ENCODE measurements at regions not wholly inside any gene's neighbourhood (a gene's known extent, or its start where the extent isn't known, plus 50 kb on each side); places are given as distances from the start of the nearest gene placed in this dataset.

GRCh38 chr2:45312275-45312674 lies 298.8 kb downstream of the SRBD1 start:
- WGBS: 80% methylated on average over 7 of the region's 7 CpGs
- H3K4me1 ChIP-seq: no peaks in the 10 kb centered on the region
- no peak for TF ChIP-seq POLR2A (IDR thresholded peaks at IDR 0.05)
- TF ChIP-seq POLR2AphosphoS5 (IDR thresholded peaks at IDR 0.05): no peak
- TF ChIP-seq EP300 (IDR thresholded peaks at IDR 0.05): no peak
- TF ChIP-seq, protein P1, sequence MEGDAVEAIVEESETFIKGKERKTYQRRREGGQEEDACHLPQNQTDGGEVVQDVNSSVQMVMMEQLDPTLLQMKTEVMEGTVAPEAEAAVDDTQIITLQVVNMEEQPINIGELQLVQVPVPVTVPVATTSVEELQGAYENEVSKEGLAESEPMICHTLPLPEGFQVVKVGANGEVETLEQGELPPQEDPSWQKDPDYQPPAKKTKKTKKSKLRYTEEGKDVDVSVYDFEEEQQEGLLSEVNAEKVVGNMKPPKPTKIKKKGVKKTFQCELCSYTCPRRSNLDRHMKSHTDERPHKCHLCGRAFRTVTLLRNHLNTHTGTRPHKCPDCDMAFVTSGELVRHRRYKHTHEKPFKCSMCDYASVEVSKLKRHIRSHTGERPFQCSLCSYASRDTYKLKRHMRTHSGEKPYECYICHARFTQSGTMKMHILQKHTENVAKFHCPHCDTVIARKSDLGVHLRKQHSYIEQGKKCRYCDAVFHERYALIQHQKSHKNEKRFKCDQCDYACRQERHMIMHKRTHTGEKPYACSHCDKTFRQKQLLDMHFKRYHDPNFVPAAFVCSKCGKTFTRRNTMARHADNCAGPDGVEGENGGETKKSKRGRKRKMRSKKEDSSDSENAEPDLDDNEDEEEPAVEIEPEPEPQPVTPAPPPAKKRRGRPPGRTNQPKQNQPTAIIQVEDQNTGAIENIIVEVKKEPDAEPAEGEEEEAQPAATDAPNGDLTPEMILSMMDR (IDR thresholded peaks at IDR 0.05): no peak
- DNase-seq (ENCODE audit: low spot score in 2 of 2): no peak
- H3K36me3 ChIP-seq: no peaks in the 10 kb centered on the region
- H3K27ac ChIP-seq: no peak overlapping the region
- no peak overlapping the region for H3K4me3 ChIP-seq
- peaks cover 5% of the 10 kb centered on the region for H3K27me3 ChIP-seq
- no peaks in the 10 kb centered on the region for H3K9me3 ChIP-seq

DNA sequence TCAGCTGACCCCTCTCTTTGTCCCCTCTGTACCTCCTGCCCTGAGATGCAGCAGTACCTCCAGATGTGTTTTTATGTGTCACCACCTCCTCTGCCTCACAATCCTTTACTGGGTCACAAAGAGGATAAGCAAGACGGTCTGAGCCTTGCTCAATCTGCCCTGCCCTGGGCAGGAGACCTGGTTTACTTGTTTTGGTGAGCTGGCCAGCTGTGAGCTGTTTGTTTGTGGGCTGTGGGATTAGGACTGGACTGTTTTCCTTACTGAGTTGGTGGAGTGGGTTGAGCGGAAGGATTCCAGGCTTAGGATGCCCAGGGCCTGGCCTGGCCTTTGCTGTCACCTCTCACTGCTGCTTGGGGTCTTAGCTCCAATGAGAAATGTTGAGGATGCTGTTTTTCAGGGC lies 299.5 kb downstream of the SRBD1 start:
- Histone ChIP-seq H3K36me3 (no peaks in the 10 kb centered on the region), H3K27me3 (peaks cover 5% of the 10 kb centered on the region), H3K4me3 (no peak overlapping the region), H3K4me1 (no peaks in the 10 kb centered on the region), H3K27ac (no peak overlapping the region), H3K9me3 (no peaks in the 10 kb centered on the region)
- 46% methylated on average over 2 of the region's 2 CpGs for WGBS
- no peak for DNase-seq (ENCODE audit: low spot score in 2 of 2)
- no peak for TF ChIP-seq EP300 (IDR thresholded peaks at IDR 0.05)
- TF ChIP-seq POLR2AphosphoS5 (IDR thresholded peaks at IDR 0.05): no peak
- TF ChIP-seq, protein P1 (IDR thresholded peaks at IDR 0.05): no peak
- TF ChIP-seq POLR2A (IDR thresholded peaks at IDR 0.05): no peak

- no peak overlapping the region for H3K4me3 ChIP-seq
- H3K27ac ChIP-seq: no peak overlapping the region
- H3K27me3 ChIP-seq: peaks cover 14% of the 10 kb centered on the region
- no peaks in the 10 kb centered on the region for H3K4me1 ChIP-seq
- 89% methylated on average over 11 of the region's 11 CpGs for WGBS
- DNase-seq (ENCODE audit: low spot score in 2 of 2): no peak
- H3K36me3 ChIP-seq: no peaks in the 10 kb centered on the region
- TF ChIP-seq EP300 (IDR thresholded peaks at IDR 0.05) (no peak), POLR2A (IDR thresholded peaks at IDR 0.05) (no peak), POLR2AphosphoS5 (IDR thresholded peaks at IDR 0.05) (no peak)
- TF ChIP-seq, protein P1 (IDR thresholded peaks at IDR 0.05): no peak
- no peaks in the 10 kb centered on the region for H3K9me3 ChIP-seq
These were observed 297.9 kb upstream of the SIX2 start for GRCh38 chr2:45307147-45307546.

DNA sequence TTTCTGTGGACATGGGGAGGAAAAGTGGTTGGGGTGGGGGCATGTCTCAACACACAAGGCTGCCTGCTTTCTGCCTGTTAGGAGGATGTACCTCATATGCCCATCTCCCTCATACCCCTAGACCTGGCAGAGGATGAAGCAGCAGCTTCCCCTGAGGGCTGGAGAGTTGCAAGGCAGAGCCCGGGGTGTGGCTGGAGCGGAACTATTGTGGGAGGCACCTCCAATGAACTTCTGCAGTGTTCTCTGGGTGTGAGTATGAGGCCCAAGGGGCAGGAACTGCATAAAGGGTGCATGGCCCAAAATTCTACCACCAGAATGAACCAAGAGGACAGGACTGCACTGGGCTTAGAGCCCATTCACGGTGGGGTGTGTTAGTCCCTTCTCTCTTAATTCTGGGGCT lies 296.3 kb upstream of the SIX2 start:
- Histone ChIP-seq H3K27me3 (peaks cover 14% of the 10 kb centered on the region), H3K4me1 (no peaks in the 10 kb centered on the region), H3K36me3 (no peaks in the 10 kb centered on the region), H3K27ac (no peak overlapping the region), H3K4me3 (no peak overlapping the region), H3K9me3 (no peaks in the 10 kb centered on the region)
- DNase-seq (ENCODE audit: low spot score in 2 of 2): no peak
- WGBS: 62% methylated on average over 3 of the region's 3 CpGs
- no peak for TF ChIP-seq EP300 (IDR thresholded peaks at IDR 0.05)
- no peak for TF ChIP-seq POLR2AphosphoS5 (IDR thresholded peaks at IDR 0.05)
- TF ChIP-seq POLR2A (IDR thresholded peaks at IDR 0.05): no peak
- TF ChIP-seq, protein P1 (IDR thresholded peaks at IDR 0.05): no peak

GRCh38 chr2:45303417-45304202 lies 294.4 kb upstream of the SIX2 start:
- H3K9me3 ChIP-seq: no peaks in the 10 kb centered on the region
- H3K4me3 ChIP-seq: no peak overlapping the region
- WGBS: 68% methylated on average over 5 of the region's 5 CpGs
- TF ChIP-seq POLR2AphosphoS5 (IDR thresholded peaks at IDR 0.05): no peak
- TF ChIP-seq EP300 (IDR thresholded peaks at IDR 0.05): no peak
- TF ChIP-seq POLR2A (IDR thresholded peaks at IDR 0.05): no peak
- TF ChIP-seq, protein P1 (IDR thresholded peaks at IDR 0.05): no peak
- H3K4me1 ChIP-seq: no peaks in the 10 kb centered on the region
- no peak for DNase-seq (ENCODE audit: low spot score in 2 of 2)
- H3K27ac ChIP-seq: no peak overlapping the region
- peaks cover 9% of the 10 kb centered on the region for H3K27me3 ChIP-seq
- H3K36me3 ChIP-seq: no peaks in the 10 kb centered on the region

Data from suprapubic skin (tissue), 4 donors.